ENCODE measurements at regions not wholly inside any gene's neighbourhood (a gene's known extent, or its start where the extent isn't known, plus 50 kb on each side); places are given as distances from the start of the nearest gene placed in this dataset.

GRCh38 chr13:82501834-82502233 lies 1380.4 kb downstream of the SLITRK1 start:
- CTCF ChIA-PET, result no interaction called here
- H3K4me2 ChIP-seq (ENCODE audit: control insufficient read depth, insufficient read depth), result no peak overlapping the region
- H3K4me1 ChIP-seq (ENCODE audit: control insufficient read depth, insufficient read depth, low read length), result no peaks in the 10 kb centered on the region
- SMC1A ChIA-PET (ENCODE audit: uncharacterized antibody, unreplicated experiment), result no interaction called here
- H3K9ac ChIP-seq (ENCODE audit: control insufficient read depth, insufficient read depth, low read length), result no peak overlapping the region
- H3K27me3 ChIP-seq (replicated peaks in 1 of 2; ENCODE audit: control insufficient read depth in 2 of 2, insufficient read depth in 2 of 2, low read length in 1 of 2), result no peaks in the 10 kb centered on the region
- in situ Hi-C loops (cut with MboI) (no loop called here), intact Hi-C loops (cut with micrococcal nuclease; ENCODE audit: unreplicated experiment) (no loop called here)
- H3K4me3 ChIP-seq, result no peak overlapping the region
- no peak overlapping the region for H2AFZ ChIP-seq (ENCODE audit: control insufficient read depth, low read depth, low read length)
- DNase-seq (ENCODE audit: low read depth, low spot score), result no peak
- H3K9me3 ChIP-seq (replicated peaks; ENCODE audit: control insufficient read depth, insufficient read depth, low read length), result no peaks in the 10 kb centered on the region
- H3K36me3 ChIP-seq (ENCODE audit: control insufficient read depth in 2 of 2, insufficient read depth in 2 of 2, low read length in 1 of 2), result no peaks in the 10 kb centered on the region
- no peak for FAIRE-seq
- H3K79me2 ChIP-seq (ENCODE audit: control insufficient read depth, insufficient read depth, low read length), result no peaks in the 10 kb centered on the region
- H4K20me1 ChIP-seq (ENCODE audit: control insufficient read depth, insufficient read depth), result no peaks in the 10 kb centered on the region
- BruUV-seq (replicated peaks), result no TSS peak
- H3K27ac ChIP-seq (ENCODE audit: control insufficient read depth, insufficient read depth), result no peak overlapping the region
- no peak for TF ChIP-seq MEF2B (IDR thresholded peaks at IDR 0.05; ENCODE audit: partially characterized antibody, poor library complexity, severe bottlenecking)
- no peak for TF ChIP-seq JUND (IDR thresholded peaks at IDR 0.05; ENCODE audit: low read depth, low read length)
- TF ChIP-seq SUZ12 (IDR thresholded peaks at IDR 0.05; ENCODE audit: unreplicated experiment), result no peak
- TF ChIP-seq ELK1 (IDR thresholded peaks at IDR 0.05; ENCODE audit: low read depth, low read length), result no peak
- TF ChIP-seq NFYB (IDR thresholded peaks at IDR 0.05; ENCODE audit: insufficient read depth, low read depth, low read length), result no peak
- RAD21 ChIA-PET (ENCODE audit: unreplicated experiment), result no interaction called here
- no peak for ATAC-seq
- POLR2A ChIA-PET, result no interaction called here

GRCh38 chr13:82480415-82480814 lies 1401.9 kb downstream of the SLITRK1 start:
- ChIA-PET CTCF (interaction anchor here (0.7 to 2.0 kb wide), 5 partner anchors 9 to 278 kb away, joined by 3 to 5 read pairs (median 3); no protein-coding TSS in a partner anchor), SMC1A (ENCODE audit: uncharacterized antibody, unreplicated experiment) (no interaction called here), POLR2A (no interaction called here), RAD21 (ENCODE audit: unreplicated experiment) (no interaction called here)
- no peak overlapping the region for H3K4me2 ChIP-seq (ENCODE audit: control insufficient read depth, insufficient read depth)
- no peak overlapping the region for H2AFZ ChIP-seq (ENCODE audit: control insufficient read depth, low read depth, low read length)
- intact Hi-C loops (cut with micrococcal nuclease; ENCODE audit: unreplicated experiment), result no loop called here
- no peak overlapping the region for H3K27ac ChIP-seq (ENCODE audit: control insufficient read depth, insufficient read depth)
- no peak for FAIRE-seq
- no peak overlapping the region for H3K4me3 ChIP-seq
- BruUV-seq (replicated peaks), result no TSS peak
- in situ Hi-C loops (cut with MboI), result no loop called here
- no peak for DNase-seq (ENCODE audit: low read depth, low spot score)
- WGBS (ENCODE audit: insufficient coverage, insufficient replicate concordance, low lambda C conversion rate, missing lambda C conversion rate), result 0% methylated on average over 2 of the region's 2 CpGs
- no peaks in the 10 kb centered on the region for H3K9me3 ChIP-seq (replicated peaks; ENCODE audit: control insufficient read depth, insufficient read depth, low read length)
- H3K36me3 ChIP-seq (ENCODE audit: control insufficient read depth in 2 of 2, insufficient read depth in 2 of 2, low read length in 1 of 2), result no peaks in the 10 kb centered on the region
- H3K9ac ChIP-seq (ENCODE audit: control insufficient read depth, insufficient read depth, low read length), result no peak overlapping the region
- H3K79me2 ChIP-seq (ENCODE audit: control insufficient read depth, insufficient read depth, low read length), result no peaks in the 10 kb centered on the region
- no peak for ATAC-seq
- H3K27me3 ChIP-seq (replicated peaks in 1 of 2; ENCODE audit: control insufficient read depth in 2 of 2, insufficient read depth in 2 of 2, low read length in 1 of 2), result no peaks in the 10 kb centered on the region
- H4K20me1 ChIP-seq (ENCODE audit: control insufficient read depth, insufficient read depth), result no peaks in the 10 kb centered on the region
- no peaks in the 10 kb centered on the region for H3K4me1 ChIP-seq (ENCODE audit: control insufficient read depth, insufficient read depth, low read length)
- TF ChIP-seq NR2C2 (IDR thresholded peaks at IDR 0.05; ENCODE audit: borderline replicate concordance, control insufficient read depth, insufficient read length, low read depth) (no peak), CTCF (IDR thresholded peaks at IDR 0.05 in 2 of 3, conservative IDR thresholded peaks at IDR 0.05 in 1 of 3; ENCODE audit: control insufficient read depth in 2 of 3, extremely low read depth in 1 of 3, insufficient read depth in 1 of 3, low read depth in 3 of 3, low read length in 3 of 3) (peak in 2 of 3 experiments; percentile 12 to 29; a peak in 3 of 6 replicates)

Measured in GM12878 (cell line).